WERI-Rb-1 (cell line): ENCODE measurements at regions not wholly inside any gene's neighbourhood (a gene's known extent, or its start where the extent isn't known, plus 50 kb on each side); places are given as distances from the start of the nearest gene placed in this dataset.

Experiments used
- DNase-seq: peaks from one replicate; pipeline ENCODE4 v3.0.0-alpha.2; 2020
- H3K27ac ChIP-seq: fragments of 250-450 bp; sonication (Bioruptor Pico); 2 replicates; pipeline ENCODE4 v1.5.1; 2020; ENCODE audit warnings: mild to moderate bottlenecking, moderate library complexity
- H3K27me3 ChIP-seq: fragments of 250-450 bp; sonication (Bioruptor Pico); 2 replicates; pipeline ENCODE4 v1.5.1; 2021; ENCODE audit warnings: mild to moderate bottlenecking, low read depth, moderate library complexity; ENCODE audit not compliant: insufficient read depth, severe bottlenecking
- H3K36me3 ChIP-seq: fragments of 250-450 bp; sonication (Bioruptor Pico); 2 replicates; pipeline ENCODE4 v1.5.1; 2020; ENCODE audit warnings: mild to moderate bottlenecking, moderate library complexity
- H3K4me3 ChIP-seq: 2 replicates; pipeline ENCODE4 v1.5.1; 2011; ENCODE audit warnings: low read depth, mild to moderate bottlenecking, control low read depth, low read length
- H3K9me3 ChIP-seq: fragments of 250-450 bp; sonication (Bioruptor Pico); 2 replicates; pipeline ENCODE4 v1.5.1; 2021; ENCODE audit warnings: mild to moderate bottlenecking, moderate library complexity; ENCODE audit not compliant: severe bottlenecking
- TF ChIP-seq, protein P1 (sequence below): IDR thresholded peaks from 2 replicates; pipeline ENCODE4 v1.5.1; 2011; ENCODE audit warnings: low read depth, mild to moderate bottlenecking, control low read depth, inconsistent platforms, low read length

DNA sequence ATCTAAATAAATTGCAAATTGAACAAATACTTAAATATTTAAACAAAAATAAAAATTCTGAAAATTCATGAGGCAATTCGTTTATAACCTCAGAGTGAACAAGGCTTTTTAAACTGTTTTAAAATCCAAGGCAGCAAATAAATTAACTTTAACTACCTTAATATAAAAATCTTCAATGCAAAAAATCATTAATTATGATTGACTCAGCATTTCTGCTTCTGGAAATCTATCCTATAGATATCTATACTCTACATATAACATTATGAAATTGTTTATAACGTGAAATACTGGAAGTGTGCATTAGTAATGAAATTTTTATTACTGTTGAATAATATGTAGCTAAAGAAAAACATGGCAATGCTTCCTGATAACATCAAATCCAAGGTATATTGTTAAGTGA, 92.4 kb downstream of the ADAMTS1 start:
- TF ChIP-seq, protein P1, sequence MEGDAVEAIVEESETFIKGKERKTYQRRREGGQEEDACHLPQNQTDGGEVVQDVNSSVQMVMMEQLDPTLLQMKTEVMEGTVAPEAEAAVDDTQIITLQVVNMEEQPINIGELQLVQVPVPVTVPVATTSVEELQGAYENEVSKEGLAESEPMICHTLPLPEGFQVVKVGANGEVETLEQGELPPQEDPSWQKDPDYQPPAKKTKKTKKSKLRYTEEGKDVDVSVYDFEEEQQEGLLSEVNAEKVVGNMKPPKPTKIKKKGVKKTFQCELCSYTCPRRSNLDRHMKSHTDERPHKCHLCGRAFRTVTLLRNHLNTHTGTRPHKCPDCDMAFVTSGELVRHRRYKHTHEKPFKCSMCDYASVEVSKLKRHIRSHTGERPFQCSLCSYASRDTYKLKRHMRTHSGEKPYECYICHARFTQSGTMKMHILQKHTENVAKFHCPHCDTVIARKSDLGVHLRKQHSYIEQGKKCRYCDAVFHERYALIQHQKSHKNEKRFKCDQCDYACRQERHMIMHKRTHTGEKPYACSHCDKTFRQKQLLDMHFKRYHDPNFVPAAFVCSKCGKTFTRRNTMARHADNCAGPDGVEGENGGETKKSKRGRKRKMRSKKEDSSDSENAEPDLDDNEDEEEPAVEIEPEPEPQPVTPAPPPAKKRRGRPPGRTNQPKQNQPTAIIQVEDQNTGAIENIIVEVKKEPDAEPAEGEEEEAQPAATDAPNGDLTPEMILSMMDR, result no peak

DNA sequence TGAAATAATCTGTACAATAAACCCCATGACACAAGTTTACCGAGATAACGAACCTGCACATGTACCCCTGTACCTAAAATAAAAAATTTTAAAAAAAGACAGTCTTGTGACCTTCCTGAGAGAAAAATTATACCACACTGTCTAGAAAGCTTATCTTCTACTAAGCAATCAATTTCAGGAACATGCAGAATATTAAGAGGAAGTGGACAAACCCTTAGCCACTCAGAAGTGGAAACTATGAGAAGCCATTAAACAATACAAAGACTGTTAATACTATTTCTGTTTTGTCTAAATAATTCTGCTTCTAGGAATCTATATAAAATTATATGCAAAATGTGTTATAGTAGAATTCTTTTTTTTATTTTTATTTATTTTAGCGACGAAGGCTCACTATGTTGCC, 93.9 kb downstream of the ADAMTS1 start:
- H3K36me3 ChIP-seq, result no peaks in the 10 kb centered on the region
- TF ChIP-seq, protein P1, result no peak
- no peak overlapping the region for H3K4me3 ChIP-seq
- no peaks in the 10 kb centered on the region for H3K9me3 ChIP-seq
- DNase-seq, result no peak
- H3K27ac ChIP-seq, result no peak overlapping the region
- H3K27me3 ChIP-seq, result peaks cover 81% of the 10 kb centered on the region

More for the DNA sequence above, 92.4 kb downstream of the ADAMTS1 start:
- peaks cover 81% of the 10 kb centered on the region for H3K27me3 ChIP-seq
- H3K36me3 ChIP-seq, result no peaks in the 10 kb centered on the region
- no peak overlapping the region for H3K4me3 ChIP-seq
- DNase-seq, result no peak
- H3K9me3 ChIP-seq, result no peaks in the 10 kb centered on the region
- H3K27ac ChIP-seq, result no peak overlapping the region

DNA sequence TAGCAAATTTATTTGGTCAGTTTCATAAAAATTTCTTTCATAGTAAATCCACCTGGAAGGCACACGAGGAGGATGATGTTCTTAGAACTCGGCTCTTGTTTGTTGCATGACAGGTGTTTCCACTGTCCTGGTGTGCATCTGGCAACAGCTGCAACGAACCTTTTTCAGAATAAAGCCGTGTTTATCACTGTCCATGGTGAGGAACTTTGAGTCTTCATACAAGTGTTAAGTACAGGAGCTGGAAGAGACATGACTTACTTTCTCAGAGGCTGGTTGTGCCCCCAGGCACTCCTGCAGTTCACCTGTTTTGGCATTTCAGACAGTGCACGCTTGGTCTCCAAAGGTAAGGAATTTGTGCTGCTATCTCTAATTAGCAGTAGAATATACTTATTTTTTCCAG, 97.1 kb downstream of the ADAMTS1 start:
- TF ChIP-seq, protein P1, result no peak
- H3K4me3 ChIP-seq, result no peak overlapping the region
- DNase-seq, result no peak
- H3K9me3 ChIP-seq, result no peaks in the 10 kb centered on the region
- H3K27me3 ChIP-seq, result peaks cover 80% of the 10 kb centered on the region
- H3K36me3 ChIP-seq, result no peaks in the 10 kb centered on the region
- H3K27ac ChIP-seq, result no peak overlapping the region

DNA sequence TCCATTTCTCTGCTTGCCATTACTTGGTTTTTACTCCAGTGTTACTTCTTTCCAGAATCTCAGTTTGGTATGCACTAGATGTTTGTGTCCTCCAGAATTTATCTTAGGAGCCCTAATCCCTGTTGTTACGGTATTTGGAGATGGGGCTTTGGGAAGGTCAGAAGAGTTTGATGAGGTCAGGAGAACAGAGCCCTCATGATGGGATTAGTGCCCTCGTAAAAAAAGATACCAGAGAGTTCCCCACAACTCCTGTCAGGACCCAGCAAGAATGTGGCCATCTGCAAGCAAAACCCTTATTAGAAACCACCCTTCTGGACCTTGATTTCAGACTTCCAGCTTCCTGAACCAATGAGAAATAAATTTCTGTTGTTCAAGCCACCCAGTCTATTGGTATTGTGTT, 98.0 kb downstream of the ADAMTS1 start:
- TF ChIP-seq, protein P1, result no peak
- no peaks in the 10 kb centered on the region for H3K9me3 ChIP-seq
- H3K36me3 ChIP-seq, result no peaks in the 10 kb centered on the region
- no peak overlapping the region for H3K27ac ChIP-seq
- DNase-seq, result no peak
- peaks cover 85% of the 10 kb centered on the region for H3K27me3 ChIP-seq
- no peak overlapping the region for H3K4me3 ChIP-seq

DNA sequence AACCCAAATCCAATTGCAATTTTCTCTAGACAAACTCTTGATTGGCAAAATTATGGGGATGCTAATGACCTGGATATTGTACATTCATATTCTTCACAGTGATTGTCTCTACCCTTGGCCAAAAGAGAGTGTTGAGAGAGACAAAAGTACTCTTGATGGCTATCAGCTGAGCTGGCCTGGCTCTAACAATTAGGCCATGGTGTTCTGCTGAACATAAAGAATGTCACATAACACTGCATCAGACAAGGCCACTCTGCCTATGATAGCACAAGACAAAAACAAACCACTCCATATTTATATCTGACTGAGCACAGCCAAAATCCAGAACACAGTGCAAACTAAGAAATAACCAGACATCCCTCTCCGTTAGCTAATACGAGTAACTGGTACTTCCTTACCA, 101.7 kb downstream of the ADAMTS1 start:
- no peaks in the 10 kb centered on the region for H3K36me3 ChIP-seq
- no peak overlapping the region for H3K4me3 ChIP-seq
- peaks cover 84% of the 10 kb centered on the region for H3K27me3 ChIP-seq
- H3K9me3 ChIP-seq, result no peaks in the 10 kb centered on the region
- H3K27ac ChIP-seq, result no peak overlapping the region
- DNase-seq, result no peak
- TF ChIP-seq, protein P1, result no peak

DNA sequence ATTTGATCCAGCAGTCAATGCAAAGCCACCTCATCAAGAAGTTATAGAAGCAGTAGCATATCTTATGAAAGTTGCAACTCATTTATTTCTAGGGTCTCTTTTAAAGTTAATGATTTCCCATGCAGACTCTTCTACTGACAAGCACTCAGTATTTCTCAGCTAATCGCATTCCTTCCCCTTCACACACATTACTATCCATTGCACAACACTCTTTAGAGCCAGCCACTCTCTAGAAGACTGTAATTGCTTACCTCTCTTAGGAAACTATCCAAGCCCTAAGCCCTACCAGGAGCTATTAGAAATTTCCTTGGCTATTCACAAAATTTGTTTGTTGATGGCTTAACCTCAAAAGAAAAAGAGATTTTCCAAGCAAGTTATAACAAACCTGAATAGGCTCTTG, 106.0 kb downstream of the ADAMTS1 start:
- no peaks in the 10 kb centered on the region for H3K9me3 ChIP-seq
- no peak for DNase-seq
- H3K27me3 ChIP-seq, result peaks cover 74% of the 10 kb centered on the region
- TF ChIP-seq, protein P1, result no peak
- H3K4me3 ChIP-seq, result no peak overlapping the region
- H3K27ac ChIP-seq, result no peak overlapping the region
- H3K36me3 ChIP-seq, result no peaks in the 10 kb centered on the region
